ENCODE measurements at regions not wholly inside any gene's neighbourhood (a gene's known extent, or its start where the extent isn't known, plus 50 kb on each side); places are given as distances from the start of the nearest gene placed in this dataset.

GRCh38 chr2:12641441-12641840 is 75.3 kb upstream of the TRIB2 start:
- DNase-seq, result no peak
- Histone ChIP-seq H3K27me3 (no peaks in the 10 kb centered on the region), H3K9me3 (no peaks in the 10 kb centered on the region), H3K27ac (no peak overlapping the region), H3K36me3 (ENCODE audit: low read depth, missing control alignments) (no peaks in the 10 kb centered on the region), H3K4me1 (no peaks in the 10 kb centered on the region), H3K4me3 (no peak overlapping the region)
- WGBS, 2 donors, result 87 to 89% methylated on average over 1 of the region's 1 CpG
- intact Hi-C loops (cut with DNase I; ENCODE audit: low total_unique reads), result no loop called here
- TF ChIP-seq CTCF (IDR thresholded peaks at IDR 0.05), result no peak
- no peak for TF ChIP-seq POLR2A (IDR thresholded peaks at IDR 0.05)

GRCh38 chr2:12642332-12642731 is 74.4 kb upstream of the TRIB2 start:
- H3K4me1 ChIP-seq, result no peaks in the 10 kb centered on the region
- no peak overlapping the region for H3K4me3 ChIP-seq
- H3K36me3 ChIP-seq (ENCODE audit: low read depth, missing control alignments), result no peaks in the 10 kb centered on the region
- intact Hi-C loops (cut with DNase I; ENCODE audit: low total_unique reads), result no loop called here
- no peak for DNase-seq
- TF ChIP-seq POLR2A (IDR thresholded peaks at IDR 0.05), result no peak
- TF ChIP-seq CTCF (IDR thresholded peaks at IDR 0.05), result no peak
- no peaks in the 10 kb centered on the region for H3K27me3 ChIP-seq
- H3K27ac ChIP-seq, result no peak overlapping the region
- 84 to 86% methylated on average over 7 of the region's 7 CpGs for WGBS, 2 donors
- no peaks in the 10 kb centered on the region for H3K9me3 ChIP-seq

- Histone ChIP-seq H3K27ac (no peak overlapping the region), H3K27me3 (no peaks in the 10 kb centered on the region), H3K4me3 (no peak overlapping the region), H3K9me3 (no peaks in the 10 kb centered on the region), H3K4me1 (no peaks in the 10 kb centered on the region), H3K36me3 (ENCODE audit: low read depth, missing control alignments) (no peaks in the 10 kb centered on the region)
- no peak for TF ChIP-seq POLR2A (IDR thresholded peaks at IDR 0.05)
- no peak for TF ChIP-seq CTCF (IDR thresholded peaks at IDR 0.05)
- WGBS, 2 donors, result 50 to 61% methylated on average over 4 to 5 of the region's 5 CpGs
- no peak for DNase-seq
- intact Hi-C loops (cut with DNase I; ENCODE audit: low total_unique reads), result no loop called here
Measured at GRCh38 chr2:12642859-12643258, 73.9 kb upstream of the TRIB2 start.

- no peaks in the 10 kb centered on the region for H3K9me3 ChIP-seq
- 71 to 81% methylated on average over 10 of the region's 10 CpGs for WGBS, 2 donors
- H3K36me3 ChIP-seq (ENCODE audit: low read depth, missing control alignments), result no peaks in the 10 kb centered on the region
- intact Hi-C loops (cut with DNase I; ENCODE audit: low total_unique reads), result no loop called here
- no peak overlapping the region for H3K4me3 ChIP-seq
- no peaks in the 10 kb centered on the region for H3K27me3 ChIP-seq
- peak; percentile 21 for DNase-seq
- no peaks in the 10 kb centered on the region for H3K4me1 ChIP-seq
- no peak overlapping the region for H3K27ac ChIP-seq
- no peak for TF ChIP-seq POLR2A (IDR thresholded peaks at IDR 0.05)
- TF ChIP-seq CTCF (IDR thresholded peaks at IDR 0.05), result no peak
Measured at GRCh38 chr2:12649602-12650400, 66.9 kb upstream of the TRIB2 start.

- WGBS, 2 donors, result 47 to 53% methylated on average over 7 to 8 of the region's 8 CpGs
- Histone ChIP-seq H3K27ac (no peak overlapping the region), H3K9me3 (no peaks in the 10 kb centered on the region), H3K4me3 (no peak overlapping the region), H3K27me3 (no peaks in the 10 kb centered on the region), H3K4me1 (no peaks in the 10 kb centered on the region), H3K36me3 (ENCODE audit: low read depth, missing control alignments) (no peaks in the 10 kb centered on the region)
- TF ChIP-seq CTCF (IDR thresholded peaks at IDR 0.05) (no peak), POLR2A (IDR thresholded peaks at IDR 0.05) (no peak)
- intact Hi-C loops (cut with DNase I; ENCODE audit: low total_unique reads), result no loop called here
- no peak for DNase-seq
Measured at GRCh38 chr2:12651641-12652040, 65.1 kb upstream of the TRIB2 start.
